GM18873 (cell line): ENCODE measurements at regions not wholly inside any gene's neighbourhood (a gene's known extent, or its start where the extent isn't known, plus 50 kb on each side); places are given as distances from the start of the nearest gene placed in this dataset.
"Not testable (repeated sequence)": the region's sequence is repeated elsewhere in the genome, so short reads cannot be mapped to it uniquely, and the experiment has no call there.

Experiments
- ATAC-seq: cut with Tn5 transposase; IDR thresholded peaks from one replicate; pipeline ENCODE4 v1.9.1; 2021; ENCODE audit warnings: mild to moderate bottlenecking, moderate library complexity, moderate number of reproducible peaks; ENCODE audit not compliant: unreplicated experiment, low FRiP score

DNA sequence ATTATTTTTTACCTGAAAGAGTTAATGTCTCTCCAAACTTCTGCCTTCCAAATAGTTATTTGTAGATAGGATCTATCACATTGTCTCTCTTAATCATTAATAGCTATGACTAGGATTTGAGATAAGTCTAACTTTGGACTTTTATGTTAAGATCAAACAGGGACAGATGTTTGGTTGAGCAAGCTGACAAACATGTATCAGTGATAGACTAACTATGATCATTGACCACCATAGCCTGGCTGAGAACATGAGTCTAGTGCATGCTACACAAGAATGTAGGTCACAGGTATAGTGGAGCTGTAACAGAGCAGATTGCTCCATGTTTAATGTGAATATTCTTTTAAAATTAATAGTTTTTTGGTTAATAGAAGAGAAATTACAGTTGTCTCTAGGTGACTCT, 52.0 kb downstream of the SYT15B start:
- ATAC-seq = not testable (repeated sequence)

DNA sequence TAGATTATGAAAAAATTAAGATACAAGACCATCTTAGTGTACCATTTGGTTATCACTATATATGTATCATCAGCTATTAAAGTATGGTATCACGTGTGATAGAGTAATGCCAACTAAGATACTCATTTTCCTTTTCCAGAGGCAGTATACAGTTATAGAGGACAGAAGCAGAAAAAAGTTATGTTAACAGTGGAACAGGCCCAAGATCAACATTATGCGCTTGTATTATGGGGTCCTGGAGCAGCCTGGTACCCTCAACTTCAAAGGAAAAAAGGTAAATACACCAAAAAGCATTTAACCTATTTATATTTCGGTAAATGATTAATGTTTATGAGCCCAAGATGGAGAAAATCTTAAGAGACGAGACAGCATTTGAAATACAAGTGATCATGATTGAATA, 52.9 kb downstream of the SYT15B start:
- ATAC-seq = not testable (repeated sequence)

DNA sequence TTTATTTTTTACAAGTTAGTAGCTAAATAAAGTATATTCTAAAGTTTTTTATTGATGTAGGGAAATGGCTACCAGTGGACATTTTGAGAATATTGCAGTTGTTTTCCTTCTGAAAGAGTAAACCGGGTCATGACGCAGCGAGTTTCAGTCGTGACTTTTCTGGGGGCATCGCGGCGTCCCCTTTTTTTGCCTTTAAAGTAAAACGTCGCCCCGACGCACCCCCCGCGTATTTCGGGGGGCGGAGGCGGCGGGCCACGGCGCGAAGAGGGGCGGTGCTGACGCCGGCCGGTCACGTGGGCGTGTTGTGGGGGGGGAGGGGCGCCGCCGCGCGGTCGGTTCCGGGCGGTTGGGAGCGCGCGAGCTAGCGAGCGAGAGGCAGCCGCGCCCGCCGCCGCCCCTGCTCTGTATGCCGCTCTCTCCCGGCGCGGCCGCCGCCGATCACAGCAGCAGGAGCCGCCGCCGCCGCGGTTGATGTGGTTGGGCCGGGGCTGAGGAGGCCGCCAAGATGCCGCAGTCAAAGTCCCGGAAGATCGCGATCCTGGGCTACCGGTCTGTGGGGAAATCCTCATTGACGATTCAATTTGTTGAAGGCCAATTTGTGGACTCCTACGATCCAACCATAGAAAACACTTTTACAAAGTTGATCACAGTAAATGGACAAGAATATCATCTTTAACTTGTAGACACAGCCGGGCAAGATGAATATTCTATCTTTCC, 57.5 kb downstream of the SYT15B start:
- peak; percentile 61 for ATAC-seq

DNA sequence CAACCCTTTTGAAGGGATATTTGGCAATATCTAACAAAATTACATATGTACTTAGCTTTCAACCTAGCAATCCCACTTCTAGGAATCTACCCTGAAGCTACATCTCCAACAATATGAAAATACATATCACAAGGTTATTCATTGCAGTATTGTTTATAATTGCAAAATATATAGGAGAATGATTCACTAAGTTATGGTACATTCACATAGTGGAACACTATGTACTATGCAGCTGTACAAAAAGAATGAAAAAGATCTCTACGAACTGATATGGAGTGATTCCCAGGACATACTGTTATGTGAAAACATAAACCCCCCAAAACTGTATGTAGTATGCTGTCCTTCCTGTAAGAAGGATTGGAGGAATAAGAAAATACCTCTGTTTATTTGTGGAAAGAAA, 62.1 kb downstream of the SYT15B start:
- ATAC-seq = not testable (repeated sequence)

DNA sequence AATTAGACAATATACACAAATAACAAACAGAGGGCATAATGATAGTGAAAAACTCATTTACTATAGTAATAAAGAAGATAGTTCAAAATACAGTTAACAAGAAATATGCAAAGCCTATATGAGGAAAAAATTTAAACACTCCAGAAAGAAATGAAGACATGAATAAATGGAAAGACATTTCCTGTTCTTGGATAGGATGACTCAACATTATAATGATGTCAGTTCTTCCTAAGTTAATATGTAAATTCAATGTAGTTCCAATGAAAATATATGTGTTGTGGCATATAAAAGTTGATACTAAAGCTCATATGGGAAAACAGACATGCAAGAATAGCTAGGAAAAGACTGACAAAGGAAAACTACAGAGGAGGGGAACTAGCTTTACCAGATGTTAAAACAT, 63.5 kb downstream of the SYT15B start:
- not testable (repeated sequence) for ATAC-seq

DNA sequence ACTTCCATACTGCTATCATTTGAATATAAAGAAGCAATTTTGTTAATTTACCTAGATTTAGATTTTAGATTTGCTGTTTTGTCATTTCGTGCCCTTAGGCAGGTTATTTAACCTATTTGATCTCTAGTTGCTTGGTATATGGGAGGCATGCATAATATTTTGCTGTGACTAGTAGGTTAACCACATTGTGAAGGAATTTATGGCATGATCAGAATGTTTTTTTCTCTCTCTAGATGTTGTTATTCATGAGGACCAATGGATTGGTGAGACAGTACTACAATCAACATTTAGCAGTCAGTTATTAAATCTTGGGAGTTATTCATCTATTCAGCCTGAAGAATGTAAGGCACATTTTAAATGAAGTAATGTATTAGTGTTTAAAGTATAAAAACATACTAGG, 67.2 kb downstream of the SYT15B start:
- not testable (repeated sequence) for ATAC-seq

DNA sequence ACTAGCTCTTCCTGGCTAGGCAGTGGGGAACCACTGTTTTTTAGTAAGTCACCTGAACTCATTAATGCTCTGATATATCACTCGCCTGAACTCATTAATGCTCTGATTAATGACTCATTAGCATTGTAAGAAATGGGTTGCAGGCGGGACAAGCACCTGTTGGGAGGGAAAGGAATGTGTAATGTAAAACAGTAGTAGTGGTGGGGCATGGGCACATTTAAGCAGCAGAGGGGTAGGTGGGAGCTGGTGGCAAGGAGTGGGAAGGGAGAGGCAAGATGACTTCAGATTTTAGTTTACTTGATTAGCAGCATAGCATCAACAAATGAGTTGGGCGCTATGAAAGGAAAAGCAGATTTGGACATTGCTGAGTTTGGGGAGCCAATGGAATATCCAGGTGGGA, 68.2 kb downstream of the SYT15B start:
- not testable (repeated sequence) for ATAC-seq

DNA sequence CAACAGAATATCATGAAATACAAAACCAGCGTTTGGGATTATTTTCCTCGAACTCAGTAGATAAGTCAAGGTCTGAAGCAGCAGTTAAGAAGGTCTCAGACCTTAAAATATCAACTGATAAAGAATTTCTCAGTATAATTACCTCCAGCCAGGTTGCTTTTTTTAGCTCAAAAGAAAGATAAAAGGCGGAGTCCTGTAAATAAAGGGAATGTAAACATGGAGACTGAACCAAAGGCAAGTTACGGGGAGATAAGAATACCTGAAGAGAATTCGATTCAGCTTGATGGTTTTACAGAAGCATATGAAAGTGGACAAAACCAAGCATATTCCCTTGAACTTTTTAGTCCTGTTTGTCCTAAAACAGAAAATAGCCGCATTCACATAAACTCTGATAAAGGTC, 73.1 kb downstream of the SYT15B start:
- ATAC-seq = not testable (repeated sequence)

DNA sequence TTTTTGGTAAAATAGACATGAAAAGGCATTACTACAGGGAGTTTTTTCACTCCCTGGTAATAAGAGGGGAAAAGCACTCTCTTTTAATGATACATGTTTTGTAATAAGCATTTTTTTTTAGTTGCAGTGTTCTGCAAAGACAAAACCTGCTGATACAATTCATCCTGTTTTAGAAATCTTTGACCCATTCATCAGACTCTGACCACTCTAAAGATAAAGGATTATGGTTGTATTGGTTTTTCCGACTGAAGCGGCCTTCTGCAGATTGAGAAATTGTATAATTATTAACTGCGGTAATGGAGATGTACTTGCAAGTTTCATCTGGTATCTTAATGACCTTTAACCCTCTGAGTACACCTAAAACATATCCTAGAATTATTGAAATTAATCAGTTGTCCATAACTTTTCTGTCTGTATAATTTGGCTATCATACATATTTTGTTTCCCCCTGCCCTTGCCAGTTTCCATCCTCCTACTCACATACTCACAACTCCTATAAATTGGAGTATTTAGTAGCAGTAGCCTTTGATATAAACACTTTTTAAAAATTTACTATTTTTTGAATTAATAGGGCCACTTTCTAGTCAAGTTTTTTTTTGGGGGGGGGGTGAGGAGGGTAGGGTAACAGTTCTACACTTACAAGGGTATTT, 79.4 kb downstream of the SYT15B start:
- not testable (repeated sequence) for ATAC-seq

DNA sequence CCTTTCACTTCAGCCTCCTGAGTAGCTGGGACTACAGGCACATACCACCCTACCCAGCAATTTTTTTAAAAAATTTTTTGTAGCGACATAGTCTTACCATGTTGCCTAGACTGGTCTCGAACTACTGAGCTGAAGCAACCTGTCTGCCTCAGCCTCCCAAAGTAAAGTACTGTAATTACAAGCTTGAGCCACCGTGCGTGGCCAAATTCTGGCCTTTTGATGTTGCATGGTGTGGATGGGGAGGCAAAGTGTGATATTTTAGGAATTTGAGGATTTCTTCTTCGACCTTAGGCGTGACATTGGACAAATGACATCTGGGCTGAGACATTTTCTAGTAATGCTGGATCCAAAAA, 81.8 kb downstream of the SYT15B start:
- not testable (repeated sequence) for ATAC-seq

DNA sequence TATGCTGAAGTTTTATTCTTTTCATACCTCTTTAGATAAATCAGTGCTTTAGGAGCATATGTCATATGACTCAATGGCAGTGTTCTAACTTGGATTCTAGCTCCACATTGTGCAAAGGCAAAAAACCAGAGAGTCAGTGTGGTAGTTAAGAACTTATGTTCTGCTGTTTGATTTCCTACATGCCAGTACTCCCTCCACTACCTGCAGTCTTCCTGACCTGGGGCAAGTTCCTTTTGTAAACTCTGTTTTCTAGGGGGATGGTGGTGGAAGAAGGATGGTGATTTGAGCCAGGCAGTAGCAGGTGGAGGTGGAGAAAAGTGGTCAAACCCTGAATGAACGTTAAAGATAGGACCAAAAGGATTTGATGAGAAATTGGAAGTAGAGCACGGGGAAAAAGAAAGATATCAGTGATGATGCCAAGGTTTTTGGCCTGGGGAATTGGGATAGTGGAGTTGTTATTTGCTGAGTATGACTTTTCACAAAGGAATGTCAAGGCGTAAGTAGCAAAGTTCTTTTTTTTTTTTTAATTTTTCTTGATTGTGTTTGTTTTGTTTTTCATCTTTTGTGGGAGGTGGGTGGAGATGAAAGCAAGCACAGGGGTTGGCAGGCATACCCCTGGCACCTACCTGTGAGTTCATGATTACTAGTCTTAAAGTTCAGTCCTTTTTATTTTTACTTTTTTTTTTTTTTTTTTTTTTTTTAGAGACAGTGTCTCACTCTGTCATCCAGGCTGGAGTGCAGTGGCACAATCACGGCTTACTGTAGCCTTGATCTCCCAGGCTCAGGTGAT, 82.3 kb downstream of the SYT15B start:
- not testable (repeated sequence) for ATAC-seq

DNA sequence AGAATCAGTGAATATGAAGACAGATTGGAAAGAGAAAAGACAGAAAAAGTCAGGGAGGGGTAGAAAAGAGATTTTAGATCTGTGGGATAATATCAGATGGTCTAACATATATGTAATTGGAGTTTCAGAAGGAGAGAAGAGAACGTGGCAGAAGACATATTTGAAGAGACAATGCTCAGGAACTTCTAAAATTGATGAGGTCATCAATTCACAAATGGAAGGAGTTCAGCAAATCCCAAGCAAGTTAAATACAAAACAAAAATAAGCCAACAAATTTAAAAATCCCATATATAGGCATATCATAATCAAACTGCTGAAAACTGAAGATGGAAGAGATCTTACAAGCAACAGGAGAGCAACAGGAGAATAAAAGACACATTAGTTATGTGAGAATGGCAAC, 87.3 kb downstream of the SYT15B start:
- not testable (repeated sequence) for ATAC-seq

DNA sequence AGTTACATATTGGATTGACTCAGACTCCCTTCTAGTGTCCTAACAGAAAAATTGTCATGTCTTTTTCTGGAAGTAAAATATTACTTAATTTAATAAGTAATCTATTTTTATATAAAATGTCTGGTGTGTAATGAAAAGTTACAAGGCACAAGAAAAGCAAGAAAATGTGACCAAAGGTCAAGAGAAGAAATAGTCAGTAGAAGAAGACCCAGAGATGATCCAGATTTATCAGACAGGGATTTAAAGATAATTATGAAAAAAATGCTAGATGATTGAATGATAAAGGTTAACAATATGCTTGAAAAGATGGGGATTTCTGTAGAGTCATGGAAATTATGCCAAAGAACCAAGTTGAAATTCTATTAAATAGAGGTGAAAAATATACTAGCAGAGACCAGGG, 87.8 kb downstream of the SYT15B start:
- not testable (repeated sequence) for ATAC-seq

DNA sequence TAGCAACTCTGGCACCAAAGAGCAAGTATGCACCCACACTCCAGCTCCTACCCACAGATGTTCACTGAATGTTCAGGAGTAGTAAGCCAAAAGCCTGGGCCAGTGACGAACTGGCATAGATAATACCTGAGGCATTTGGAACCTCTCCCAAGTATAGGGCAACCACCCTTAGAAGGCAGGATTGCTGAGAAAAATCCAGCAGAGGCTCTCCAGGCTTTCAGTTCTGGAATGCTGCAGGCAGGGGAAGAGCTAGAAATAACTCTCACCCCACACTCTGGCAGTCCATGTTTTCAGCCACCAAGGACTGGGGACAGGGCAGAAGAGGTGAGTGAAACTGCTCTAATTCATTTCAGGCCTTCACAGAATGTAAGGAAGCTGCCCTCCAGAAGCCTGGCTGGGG, 90.3 kb downstream of the SYT15B start:
- not testable (repeated sequence) for ATAC-seq

DNA sequence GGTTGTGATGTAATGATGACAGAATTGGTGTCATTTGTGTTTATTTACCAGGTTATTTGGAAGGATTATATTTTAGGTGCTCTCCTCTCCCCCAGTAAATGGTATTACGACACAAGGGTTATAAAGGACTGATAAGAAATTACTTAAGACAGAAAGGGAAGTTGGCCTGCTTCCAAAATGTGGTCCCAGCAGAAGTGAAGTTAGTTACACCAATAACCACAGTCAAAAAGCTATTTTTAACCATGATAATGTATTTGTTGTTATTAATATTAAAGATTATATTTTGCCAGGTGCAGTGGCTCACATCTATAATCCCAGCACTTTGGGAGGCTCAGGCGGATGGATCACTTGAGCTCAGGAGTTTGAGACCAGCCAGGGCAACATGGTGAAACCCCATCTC, 92.5 kb downstream of the SYT15B start:
- ATAC-seq = not testable (repeated sequence)

DNA sequence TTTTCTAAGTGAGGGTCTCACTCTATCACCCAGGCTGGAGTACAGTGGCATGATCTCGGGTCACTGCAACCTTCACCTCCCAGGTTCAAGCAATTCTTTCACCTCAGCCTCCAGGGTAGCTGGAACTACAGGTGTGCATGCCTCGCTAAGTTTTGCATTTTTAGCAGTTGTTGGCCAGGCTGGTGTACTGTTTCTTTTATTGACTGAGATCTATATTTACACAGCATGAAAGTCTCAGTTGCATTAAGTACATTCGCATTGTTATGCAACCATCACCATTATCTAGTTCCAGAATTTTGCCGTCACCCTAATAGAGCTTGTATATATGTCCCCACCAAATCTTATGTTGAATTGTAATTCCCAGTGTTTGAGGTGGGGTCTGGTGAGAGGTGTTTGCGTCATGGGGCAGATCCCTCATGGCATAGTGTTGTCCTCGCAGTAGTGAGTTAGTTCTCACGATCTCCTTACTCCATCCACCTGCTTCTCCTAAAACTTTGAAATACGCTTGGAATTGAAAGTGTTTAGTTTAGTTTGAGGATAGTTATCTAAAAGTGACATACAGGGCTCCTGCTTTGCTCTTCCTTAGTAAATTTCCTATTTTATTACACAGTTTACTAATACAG, 101.3 kb downstream of the SYT15B start:
- ATAC-seq = not testable (repeated sequence)

DNA sequence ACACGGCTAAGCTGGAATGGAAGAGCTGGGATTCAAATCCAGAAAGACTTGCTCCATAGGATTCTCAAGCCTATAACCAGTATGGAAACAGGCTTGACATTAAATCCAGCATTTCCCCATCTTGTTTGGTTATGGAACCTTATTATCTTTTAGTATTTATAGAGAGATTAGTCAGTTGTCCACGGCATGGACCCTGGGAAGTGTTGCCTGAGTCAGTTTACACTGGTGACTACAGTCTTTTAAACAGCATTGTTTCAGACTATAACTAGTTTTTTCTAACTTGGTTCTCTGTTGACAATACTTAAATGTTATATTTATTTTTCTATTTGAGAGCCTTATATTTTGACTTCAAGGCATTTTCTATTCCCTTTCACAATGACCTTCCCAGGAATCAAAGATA, 106.7 kb downstream of the SYT15B start:
- ATAC-seq = not testable (repeated sequence)

DNA sequence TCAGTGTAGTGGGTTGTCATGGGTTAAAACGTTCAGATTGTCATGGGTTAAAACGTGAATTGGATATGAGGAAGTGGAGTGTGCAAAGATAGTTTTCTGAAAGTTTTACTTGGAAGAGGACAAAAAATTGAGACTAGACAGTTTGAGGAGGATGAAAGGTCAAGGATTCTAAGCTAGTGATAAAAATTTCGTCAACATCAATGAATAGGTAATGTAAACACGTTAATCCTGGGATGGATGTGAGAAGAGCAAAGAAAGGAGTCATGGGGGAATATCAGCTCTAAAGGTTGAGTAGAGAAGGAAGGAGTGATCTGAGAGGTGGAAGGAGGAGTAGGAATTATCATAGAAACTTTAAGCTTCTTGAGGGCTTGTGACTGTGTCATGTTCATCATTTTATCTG, 109.2 kb downstream of the SYT15B start:
- ATAC-seq = not testable (repeated sequence)

DNA sequence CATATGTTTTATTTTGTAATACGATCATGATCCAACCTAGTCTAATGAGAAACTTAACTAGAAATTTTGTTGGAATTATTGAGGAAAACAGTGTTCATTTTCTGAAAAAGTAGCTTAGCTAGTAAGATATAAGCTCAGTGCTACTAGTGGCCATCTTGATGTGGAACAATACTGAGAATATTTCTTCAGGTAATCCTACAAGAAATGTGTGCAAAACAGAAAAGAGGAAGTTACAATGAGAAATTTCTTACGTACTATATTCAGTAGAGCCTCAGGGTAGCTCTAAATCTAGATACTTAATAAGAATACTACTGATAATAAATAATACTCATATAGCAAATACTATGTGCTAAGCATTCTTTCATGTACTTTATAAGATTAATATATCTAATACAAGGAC, 114.8 kb downstream of the SYT15B start:
- ATAC-seq = not testable (repeated sequence)

DNA sequence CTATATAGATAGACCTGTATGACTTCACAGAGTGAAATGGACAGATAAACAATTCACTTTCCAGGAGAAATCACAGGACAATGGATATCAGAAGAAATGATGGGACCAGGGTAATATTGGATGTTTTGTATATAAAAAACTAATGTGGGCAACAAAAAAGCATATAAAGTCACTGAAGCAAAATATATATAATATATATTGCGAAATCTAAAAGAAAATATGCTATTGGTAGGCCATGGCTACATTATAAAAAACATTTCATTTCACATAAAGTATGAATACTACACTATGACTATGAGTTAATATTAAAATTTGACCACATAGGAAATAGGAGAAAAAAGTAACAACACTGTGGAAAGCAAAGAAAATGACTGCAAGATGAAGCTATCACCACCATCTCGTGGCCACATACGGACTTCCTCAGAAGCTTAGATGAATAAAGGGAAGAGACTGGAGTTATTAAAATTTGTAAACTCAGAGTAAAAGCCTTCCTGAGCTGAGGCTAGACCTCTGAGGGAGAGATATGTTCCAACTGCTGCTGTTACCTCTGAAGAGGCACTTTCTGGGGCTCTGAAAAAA, 115.8 kb downstream of the SYT15B start:
- not testable (repeated sequence) for ATAC-seq
